CD4-positive, alpha-beta T cell treated with Interleukin-6 for 4 hours (primary cell): ENCODE measurements at regions not wholly inside any gene's neighbourhood (a gene's known extent, or its start where the extent isn't known, plus 50 kb on each side); places are given as distances from the start of the nearest gene placed in this dataset.
"Not testable (repeated sequence)": the region's sequence is repeated elsewhere in the genome, so short reads cannot be mapped to it uniquely, and the experiment has no call there.

Source experiments
- DNase-seq: peaks from one replicate; pipeline ENCODE4 v3.0.0-alpha.2; 2020; ENCODE audit warnings: mixed read lengths

DNA sequence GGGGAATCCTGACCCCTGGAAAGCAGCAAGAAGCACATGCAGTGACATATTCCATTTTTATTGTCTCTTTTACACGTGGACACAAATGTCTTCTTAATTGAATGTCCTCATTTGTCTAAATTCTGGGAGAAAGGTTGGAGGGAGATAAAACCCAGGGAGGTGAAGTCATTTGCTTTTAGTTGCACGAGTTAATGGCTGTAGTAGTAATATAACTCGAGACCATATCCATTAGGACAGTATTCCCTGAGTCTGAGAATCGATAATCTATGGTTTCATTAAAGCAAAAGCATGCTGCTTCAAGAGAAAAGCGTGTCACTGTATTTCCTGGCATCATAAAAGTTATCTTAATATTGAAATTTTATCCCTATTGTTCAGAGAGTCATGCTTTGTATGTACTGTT lies 216.0 kb upstream of the PELI2 start:
- DNase-seq = no peak

DNA sequence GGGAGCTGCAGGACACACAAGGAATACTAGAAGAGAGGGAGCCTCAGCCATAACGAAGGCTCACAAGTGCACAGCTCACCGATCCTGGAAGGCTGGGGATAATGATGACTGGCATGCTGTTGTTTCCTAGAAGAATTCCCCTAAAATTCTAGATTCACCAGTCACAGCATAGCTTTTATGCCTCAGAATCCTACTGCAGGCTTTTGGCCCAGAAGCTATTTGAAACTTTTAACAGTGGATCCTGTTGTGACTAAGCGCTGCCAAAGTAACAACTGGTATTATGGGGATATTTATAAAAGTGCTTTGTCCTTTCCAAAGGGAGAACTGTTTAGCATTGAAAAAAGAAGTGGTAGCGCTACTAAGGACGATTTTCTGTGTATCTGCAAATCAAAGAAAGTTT lies 214.1 kb upstream of the PELI2 start:
- DNase-seq = no peak

- DNase-seq = no peak
Measured at GRCh38 chr14:55908106-55908505, 210.1 kb upstream of the PELI2 start.

GRCh38 chr14:55909879-55910278 lies 208.3 kb upstream of the PELI2 start:
- DNase-seq = no peak

GRCh38 chr14:55910601-55911243 lies 207.5 kb upstream of the PELI2 start:
- no peak for DNase-seq

DNA sequence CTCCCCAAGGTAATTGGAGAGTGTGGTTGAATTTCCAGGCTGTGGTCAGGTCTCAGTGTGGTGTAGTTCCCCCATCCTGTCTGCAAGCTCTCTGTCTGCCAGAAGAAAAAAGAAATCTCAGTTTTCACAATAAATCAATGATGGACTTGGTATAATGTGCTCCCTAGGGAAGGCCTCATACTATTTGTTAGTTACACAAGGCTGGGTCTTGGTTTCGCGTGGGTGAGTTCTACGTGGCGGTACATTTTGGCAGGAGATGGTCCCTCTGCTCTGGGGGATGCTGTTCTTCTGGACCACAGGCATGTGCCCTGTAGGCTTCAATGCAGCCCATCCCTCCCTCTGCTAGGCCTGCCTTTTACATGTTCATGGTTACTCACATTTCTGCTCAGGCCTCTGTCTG lies 206.4 kb upstream of the PELI2 start:
- no peak for DNase-seq

GRCh38 chr14:55912344-55912743 lies 205.9 kb upstream of the PELI2 start:
- no peak for DNase-seq

DNA sequence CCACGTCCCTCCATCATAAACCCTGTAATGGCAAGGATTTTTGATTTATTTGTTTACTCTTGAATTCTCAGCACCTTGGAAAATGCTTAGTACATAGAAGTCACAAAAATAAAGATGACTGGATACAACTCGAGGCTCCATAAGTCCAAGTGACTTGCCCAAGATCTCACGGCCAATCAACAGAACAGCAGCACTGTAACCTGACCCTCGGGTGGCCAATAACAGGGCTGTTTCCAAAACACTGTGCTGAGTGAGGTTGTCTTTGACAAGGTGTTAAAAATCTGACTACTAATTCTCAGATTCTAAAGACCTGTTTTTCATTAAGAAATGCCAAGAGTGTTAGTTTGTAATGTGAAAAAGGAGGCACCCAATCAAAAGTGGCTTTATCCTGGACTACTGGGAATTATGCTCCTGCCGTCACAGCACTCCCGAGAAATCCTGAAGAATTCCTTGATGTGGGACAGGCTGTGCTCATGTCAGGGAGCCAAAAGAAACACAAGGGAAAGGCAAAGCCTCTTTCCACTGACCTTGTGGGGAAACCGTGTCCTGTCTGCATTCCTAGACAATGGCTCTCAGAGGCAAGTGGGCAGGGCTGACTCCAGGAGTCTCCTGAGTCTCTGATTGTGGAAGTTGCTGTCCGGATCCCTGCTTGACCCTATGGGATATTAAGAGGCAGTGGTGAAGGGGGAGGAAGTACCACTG lies 204.7 kb upstream of the PELI2 start:
- no peak for DNase-seq

- no peak for DNase-seq
Measured at GRCh38 chr14:55914771-55915170, 203.4 kb upstream of the PELI2 start.

GRCh38 chr14:55915456-55915855 lies 202.8 kb upstream of the PELI2 start:
- no peak for DNase-seq

- not testable (repeated sequence) for DNase-seq
Measured at GRCh38 chr14:55919800-55920199, 198.4 kb upstream of the PELI2 start.

DNA sequence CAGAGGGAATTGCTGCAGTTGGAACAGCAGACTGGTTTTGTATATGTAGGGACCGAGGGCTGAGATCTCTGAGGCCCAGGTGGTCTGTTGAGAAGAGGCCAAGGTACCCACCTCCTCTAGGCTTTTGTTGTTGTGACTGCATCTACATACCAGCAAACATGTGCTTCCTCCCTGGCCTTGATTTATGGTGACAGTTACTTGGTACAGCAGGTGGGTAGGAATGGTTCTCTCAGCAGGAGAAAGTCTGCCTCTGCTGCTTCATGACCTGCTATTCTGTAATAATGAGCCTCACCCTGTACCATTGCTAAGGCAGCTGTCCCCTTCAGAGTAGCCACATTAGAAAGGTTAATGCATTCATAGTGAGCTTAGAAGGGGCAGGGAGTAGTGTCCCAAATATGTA lies 196.7 kb upstream of the PELI2 start:
- no peak for DNase-seq

DNA sequence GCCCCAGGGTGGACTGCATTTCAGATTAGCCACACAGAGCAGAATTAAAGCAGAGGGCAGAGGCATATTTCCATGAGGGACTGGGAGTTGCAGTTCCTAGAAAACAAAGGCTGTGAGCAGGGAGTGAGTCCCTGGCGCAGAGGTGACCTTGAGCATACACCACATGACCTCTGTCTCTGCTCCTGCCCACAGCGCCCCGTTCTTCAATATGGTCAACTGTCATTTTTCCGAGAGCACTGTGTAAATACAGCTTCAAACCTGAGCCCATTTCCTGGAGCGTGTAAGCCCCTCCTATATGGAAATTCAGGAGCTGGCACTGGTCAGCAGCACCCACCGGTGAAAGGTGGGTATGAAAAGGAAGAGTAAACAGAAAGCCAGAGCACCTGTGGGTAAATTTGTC lies 192.2 kb upstream of the PELI2 start:
- DNase-seq = no peak

DNA sequence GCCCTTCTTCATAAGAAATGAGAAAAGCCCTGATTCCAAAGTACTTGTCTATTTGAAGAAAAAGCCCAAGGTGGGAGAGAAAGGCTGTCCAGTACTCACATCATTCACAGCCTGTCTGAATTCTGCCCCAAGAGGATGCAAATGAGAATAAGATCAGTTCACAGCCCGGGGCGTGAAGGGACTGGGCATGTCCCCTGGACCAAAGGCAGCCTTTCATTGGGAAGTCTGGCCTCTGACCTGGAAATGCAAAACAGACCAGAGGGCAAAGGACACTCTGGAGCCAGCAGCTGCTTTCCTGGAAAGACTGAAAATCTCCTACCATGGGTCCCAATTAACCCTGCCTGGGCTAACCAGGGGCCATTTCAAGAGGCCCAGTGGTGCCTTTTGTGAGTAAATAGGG lies 191.2 kb upstream of the PELI2 start:
- DNase-seq = no peak

- DNase-seq = no peak
Measured at GRCh38 chr14:55928276-55928675, 189.9 kb upstream of the PELI2 start.

GRCh38 chr14:55929136-55929535 lies 189.1 kb upstream of the PELI2 start:
- DNase-seq = no peak

DNA sequence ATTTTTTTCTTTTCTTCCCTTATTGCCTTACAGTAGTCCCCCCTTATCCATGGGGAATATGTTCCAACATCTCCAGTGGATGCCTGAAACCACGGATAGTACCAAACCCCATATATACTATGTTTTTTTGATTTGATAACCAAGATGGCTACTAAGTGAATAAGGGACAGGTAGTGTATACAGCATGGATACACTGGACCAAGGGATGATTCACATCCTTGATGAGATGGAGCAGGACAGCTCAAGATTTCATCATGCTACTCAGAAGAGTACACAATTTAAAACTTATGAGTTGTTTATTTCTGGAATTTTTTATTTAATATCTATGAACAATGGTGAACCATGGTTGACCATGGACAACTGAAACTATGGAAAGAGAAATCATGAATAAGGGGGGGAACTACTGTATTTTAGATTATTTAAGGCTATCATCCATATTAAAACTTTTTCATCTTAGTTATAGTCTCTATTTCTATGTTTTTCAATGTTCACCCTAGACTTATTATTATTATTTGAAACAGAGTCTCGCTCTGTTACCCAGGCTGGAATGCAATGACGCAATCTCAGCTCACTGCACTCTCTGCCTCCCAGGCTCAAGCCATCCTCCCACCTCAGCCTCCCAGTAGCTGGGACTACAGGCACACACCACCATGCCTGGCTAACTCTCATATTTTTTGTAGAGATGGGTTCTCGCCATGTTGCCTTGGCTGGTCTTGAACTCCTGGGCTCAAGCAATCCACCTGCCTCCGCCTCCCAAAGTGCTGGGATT lies 188.0 kb upstream of the PELI2 start:
- DNase-seq = no peak

DNA sequence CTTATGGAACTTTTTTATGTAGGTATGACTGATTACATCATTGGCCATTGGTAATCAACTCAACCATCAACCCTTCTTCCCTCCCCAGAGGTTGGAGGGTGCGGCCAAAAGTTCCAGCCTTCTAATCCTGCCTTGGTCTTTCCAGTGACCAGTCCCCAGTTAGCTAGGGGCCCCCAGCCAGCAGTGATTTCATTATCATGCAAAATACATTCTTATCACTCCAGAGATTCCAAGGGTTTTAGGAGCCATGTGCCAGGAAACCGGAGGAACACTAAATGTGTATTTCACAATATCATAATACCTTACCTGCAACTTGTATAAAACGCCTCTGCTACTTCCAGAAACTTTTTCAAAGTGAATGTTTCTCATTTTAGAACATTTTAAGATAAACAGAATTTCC lies 181.5 kb upstream of the PELI2 start:
- no peak for DNase-seq

GRCh38 chr14:55938249-55938791 lies 179.9 kb upstream of the PELI2 start:
- DNase-seq = no peak

GRCh38 chr14:55942076-55942654 lies 176.0 kb upstream of the PELI2 start:
- no peak for DNase-seq

DNA sequence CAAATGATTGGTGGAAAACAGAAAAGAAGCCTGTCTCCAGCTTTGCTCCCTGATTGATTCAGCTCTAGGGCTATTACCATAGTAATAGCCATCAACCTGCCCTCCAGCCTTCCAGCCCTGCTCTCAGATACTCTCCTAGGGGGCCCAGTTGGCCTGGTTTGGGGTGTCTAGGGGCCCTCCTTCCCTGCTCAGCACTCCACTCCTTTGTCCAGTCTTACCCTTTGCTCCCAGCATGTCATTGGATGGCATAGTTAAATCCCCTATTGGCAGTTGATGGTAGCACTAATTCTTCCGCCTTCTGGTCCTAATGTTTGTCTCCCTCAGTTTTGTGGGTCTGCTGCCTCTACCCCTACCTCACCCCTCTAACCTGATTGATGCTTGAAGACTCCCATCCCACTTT lies 175.4 kb upstream of the PELI2 start:
- DNase-seq = no peak

DNA sequence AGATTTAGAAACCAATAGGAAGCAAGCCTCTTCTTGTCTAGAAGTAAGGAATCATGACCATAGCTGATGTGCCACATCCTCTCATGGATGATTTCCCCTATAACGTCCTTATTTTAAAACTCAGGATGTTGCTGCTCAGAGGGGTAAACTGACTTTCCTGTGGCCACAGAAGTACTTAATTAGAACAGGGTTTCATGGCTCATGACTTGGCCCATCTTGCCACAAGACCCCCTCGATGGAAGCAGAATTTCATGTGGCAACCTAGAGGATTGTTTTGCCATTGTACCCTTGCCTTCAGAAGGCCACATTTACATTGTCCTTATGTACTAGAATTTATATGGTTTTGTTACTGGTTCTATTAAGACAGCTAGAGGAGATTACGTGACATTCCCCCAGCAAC lies 173.5 kb upstream of the PELI2 start:
- DNase-seq = no peak

GRCh38 chr14:55946231-55946630 lies 172.0 kb upstream of the PELI2 start:
- no peak for DNase-seq

- DNase-seq = no peak
Measured at GRCh38 chr14:55948399-55948798, 169.8 kb upstream of the PELI2 start.
